Transverse colon (tissue), 4 donors: ENCODE measurements at regions not wholly inside any gene's neighbourhood (a gene's known extent, or its start where the extent isn't known, plus 50 kb on each side); places are given as distances from the start of the nearest gene placed in this dataset.

Experiments
- POLR2A ChIP-seq: fragments of 450-650 bp; IDR thresholded peaks from one replicate; pipeline ENCODE4 v1.6.1; 2016; ENCODE audit warnings: antibody characterized with exemption, mild to moderate bottlenecking, moderate library complexity
- POLR2AphosphoS5 ChIP-seq, 3 donors: sonication (generic); formaldehyde crosslinking; IDR thresholded peaks; one replicate each; pipeline ENCODE4 v1.6.1; 2016; ENCODE audit warnings: antibody characterized with exemption in 3 of 3
- TF ChIP-seq, protein P1 (sequence below), 5 experiments: fragments of 200-600 bp in 3 of 5; fragments of 450-650 bp in 2 of 5; sonication (generic) in 3 of 5; IDR thresholded peaks; 1 replicate in 2 of 5; 2 replicates in 3 of 5; pipeline ENCODE4 v1.5.1; 2016 to 2017; ENCODE audit warnings: antibody characterized with exemption in 5 of 5, inconsistent platforms in 3 of 5, mild to moderate bottlenecking in 2 of 5, moderate library complexity in 1 of 5

DNA sequence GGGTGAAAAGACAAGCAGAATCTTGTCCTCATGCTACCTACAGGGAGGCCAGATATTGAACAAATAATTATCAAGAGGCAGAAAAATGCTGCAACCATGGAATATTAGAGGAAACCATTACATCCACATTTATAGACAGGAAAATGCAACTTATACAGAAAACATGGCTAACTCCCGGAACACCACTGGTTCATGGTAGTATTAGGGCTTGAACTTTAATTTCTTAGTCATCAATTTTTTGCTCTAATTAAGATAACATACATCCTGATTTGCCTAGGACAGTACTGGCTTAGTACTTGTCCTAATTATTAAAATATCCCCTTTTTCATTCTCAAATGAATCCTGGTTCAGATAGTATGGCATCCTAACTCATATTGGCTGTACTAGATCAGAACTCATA is 76.3 kb upstream of the TGFBR2 start:
- TF ChIP-seq POLR2AphosphoS5 (IDR thresholded peaks at IDR 0.05) (no peak), POLR2A (no peak)
- TF ChIP-seq, protein P1, sequence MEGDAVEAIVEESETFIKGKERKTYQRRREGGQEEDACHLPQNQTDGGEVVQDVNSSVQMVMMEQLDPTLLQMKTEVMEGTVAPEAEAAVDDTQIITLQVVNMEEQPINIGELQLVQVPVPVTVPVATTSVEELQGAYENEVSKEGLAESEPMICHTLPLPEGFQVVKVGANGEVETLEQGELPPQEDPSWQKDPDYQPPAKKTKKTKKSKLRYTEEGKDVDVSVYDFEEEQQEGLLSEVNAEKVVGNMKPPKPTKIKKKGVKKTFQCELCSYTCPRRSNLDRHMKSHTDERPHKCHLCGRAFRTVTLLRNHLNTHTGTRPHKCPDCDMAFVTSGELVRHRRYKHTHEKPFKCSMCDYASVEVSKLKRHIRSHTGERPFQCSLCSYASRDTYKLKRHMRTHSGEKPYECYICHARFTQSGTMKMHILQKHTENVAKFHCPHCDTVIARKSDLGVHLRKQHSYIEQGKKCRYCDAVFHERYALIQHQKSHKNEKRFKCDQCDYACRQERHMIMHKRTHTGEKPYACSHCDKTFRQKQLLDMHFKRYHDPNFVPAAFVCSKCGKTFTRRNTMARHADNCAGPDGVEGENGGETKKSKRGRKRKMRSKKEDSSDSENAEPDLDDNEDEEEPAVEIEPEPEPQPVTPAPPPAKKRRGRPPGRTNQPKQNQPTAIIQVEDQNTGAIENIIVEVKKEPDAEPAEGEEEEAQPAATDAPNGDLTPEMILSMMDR (IDR thresholded peaks at IDR 0.05): no peak
